Keratinocyte (primary cell): ENCODE measurements at regions not wholly inside any gene's neighbourhood (a gene's known extent, or its start where the extent isn't known, plus 50 kb on each side); places are given as distances from the start of the nearest gene placed in this dataset.

Experiments
- DNase-seq: peaks from one replicate; pipeline ENCODE4 v3.0.0-alpha.2; 2011; ENCODE audit warnings: low read depth, missing footprints, low spot score
- FAIRE-seq: peaks from 2 replicates; lab custom pipeline; 2011; peaks lifted over from hg19 to GRCh38; lab: Jason Lieb, UNC
- H2AFZ ChIP-seq: 2 replicates; pipeline ENCODE4 v1.6.0; 2012; ENCODE audit warnings: low read length, control low read depth, inconsistent platforms; ENCODE audit not compliant: control insufficient read depth
- H3K27ac ChIP-seq: 2 replicates; pipeline ENCODE4 v1.5.1; 2011; ENCODE audit warnings: low read length; ENCODE audit not compliant: control insufficient read depth, insufficient read depth
- H3K27me3 ChIP-seq: 3 replicates; pipeline ENCODE4 v1.6.0; 2011; ENCODE audit warnings: low read length; ENCODE audit not compliant: control insufficient read depth, insufficient read depth; ENCODE audit errors: extremely low read depth
- H3K36me3 ChIP-seq, 2 experiments: 2 replicates in 1 of 2; 3 replicates in 1 of 2; pipeline ENCODE4 v1.5.1; 2011; ENCODE audit warnings: low read length in 2 of 2, mild to moderate bottlenecking in 1 of 2; ENCODE audit not compliant: control insufficient read depth in 2 of 2, insufficient read depth in 2 of 2; ENCODE audit errors: extremely low read depth in 1 of 2
- H3K4me1 ChIP-seq: 3 replicates; pipeline ENCODE4 v1.5.1; 2011; ENCODE audit warnings: low read length; ENCODE audit not compliant: control insufficient read depth, insufficient read depth; ENCODE audit errors: extremely low read depth
- H3K4me2 ChIP-seq: 3 replicates; pipeline ENCODE4 v1.6.0; 2011; ENCODE audit warnings: low read depth, low read length; ENCODE audit not compliant: control insufficient read depth, insufficient read depth; ENCODE audit errors: extremely low read depth
- H3K4me3 ChIP-seq, 3 experiments: fragments of 200-600 bp in 1 of 3; sonication (generic) in 1 of 3; 2 replicates in 2 of 3; 3 replicates in 1 of 3; pipeline ENCODE4 v1.5.1; 2011 to 2016; ENCODE audit warnings: low read length in 3 of 3, mild to moderate bottlenecking in 3 of 3, control low read depth in 2 of 3, inconsistent platforms in 1 of 3, low read depth in 1 of 3, mixed read lengths in 1 of 3, mixed run types in 1 of 3, moderate library complexity in 1 of 3; ENCODE audit not compliant: control insufficient read depth in 2 of 3, insufficient read depth in 2 of 3; ENCODE audit errors: extremely low read depth in 1 of 3
- H3K79me2 ChIP-seq: 2 replicates; pipeline ENCODE4 v1.6.0; 2012; ENCODE audit warnings: low read length; ENCODE audit not compliant: control insufficient read depth, insufficient read depth
- H3K9ac ChIP-seq: 3 replicates; pipeline ENCODE4 v1.6.0; 2011; ENCODE audit warnings: low read length; ENCODE audit not compliant: control insufficient read depth, insufficient read depth; ENCODE audit errors: extremely low read depth
- H3K9me1 ChIP-seq: 3 replicates; pipeline ENCODE4 v1.6.0; 2011; ENCODE audit warnings: low read length; ENCODE audit not compliant: control insufficient read depth, insufficient read depth; ENCODE audit errors: extremely low read depth
- H3K9me3 ChIP-seq: 2 replicates; pipeline ENCODE4 v1.5.1; 2012; ENCODE audit warnings: low read depth, low read length; ENCODE audit not compliant: control insufficient read depth
- H4K20me1 ChIP-seq: 3 replicates; pipeline ENCODE4 v1.6.0; 2011; ENCODE audit warnings: low read length; ENCODE audit not compliant: control insufficient read depth, insufficient read depth; ENCODE audit errors: extremely low read depth
- EZH2 ChIP-seq: IDR thresholded peaks from one replicate; pipeline ENCODE4 v1.6.1; 2012; ENCODE audit warnings: inconsistent platforms, mild to moderate bottlenecking, low read length, moderate library complexity
- dilution Hi-C: fragments of 300-500 bp; cut with MboI; formaldehyde crosslinking; loops from one replicate; pipeline ENCODE4 v1.7.0; 2020; ENCODE audit warnings: low sequenced_read_pairs; ENCODE audit not compliant: extremely low pct_ligation_motif_present
- TF ChIP-seq, protein P1 (sequence below), 3 experiments: IDR thresholded peaks in 1 of 3; conservative IDR thresholded peaks in 1 of 3; optimal IDR thresholded peaks in 1 of 3; 2 replicates in 2 of 3; 3 replicates in 1 of 3; pipeline versions ENCODE3 to v1.5.1; 2011; ENCODE audit warnings: low read length in 3 of 3, mild to moderate bottlenecking in 3 of 3, moderate library complexity in 2 of 3, control low read depth in 1 of 3, inconsistent platforms in 1 of 3; ENCODE audit not compliant: insufficient read depth in 2 of 3; ENCODE audit errors: extremely low read depth in 1 of 3

DNA sequence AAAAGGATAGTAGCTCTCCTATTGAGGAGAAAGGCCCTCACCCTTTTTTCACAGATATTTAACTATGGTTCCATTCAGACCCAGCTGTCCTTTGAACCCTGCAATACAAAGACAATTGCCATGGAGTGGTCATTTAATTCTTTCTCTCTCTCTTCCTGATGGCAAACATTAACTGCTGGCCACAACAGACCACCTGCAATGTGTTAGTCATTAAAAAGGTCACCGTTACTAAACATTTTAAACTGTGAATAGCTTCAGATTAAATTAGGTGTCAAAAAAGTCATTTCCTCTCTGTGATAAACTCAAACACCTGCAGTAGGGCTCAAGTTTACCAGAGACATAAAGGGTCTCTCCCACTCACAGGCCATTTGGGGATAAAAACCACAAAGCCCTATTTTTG lies 697.2 kb downstream of the TOX3 start:
- Histone ChIP-seq H3K79me2 (no peaks in the 10 kb centered on the region), H3K9me1 (no peaks in the 10 kb centered on the region), H3K27me3 (no peaks in the 10 kb centered on the region), H3K9me3 (no peaks in the 10 kb centered on the region), H3K4me2 (no peak overlapping the region), H3K27ac (no peak overlapping the region), H3K4me3 (no peak overlapping the region), H3K36me3 (no peaks in the 10 kb centered on the region), H4K20me1 (no peaks in the 10 kb centered on the region), H3K9ac (no peak overlapping the region), H3K4me1 (no peaks in the 10 kb centered on the region), H2AFZ (no peak overlapping the region)
- dilution Hi-C loops: no loop called here
- FAIRE-seq (no peak), DNase-seq (no peak)
- no peak for TF ChIP-seq EZH2
- TF ChIP-seq, protein P1, sequence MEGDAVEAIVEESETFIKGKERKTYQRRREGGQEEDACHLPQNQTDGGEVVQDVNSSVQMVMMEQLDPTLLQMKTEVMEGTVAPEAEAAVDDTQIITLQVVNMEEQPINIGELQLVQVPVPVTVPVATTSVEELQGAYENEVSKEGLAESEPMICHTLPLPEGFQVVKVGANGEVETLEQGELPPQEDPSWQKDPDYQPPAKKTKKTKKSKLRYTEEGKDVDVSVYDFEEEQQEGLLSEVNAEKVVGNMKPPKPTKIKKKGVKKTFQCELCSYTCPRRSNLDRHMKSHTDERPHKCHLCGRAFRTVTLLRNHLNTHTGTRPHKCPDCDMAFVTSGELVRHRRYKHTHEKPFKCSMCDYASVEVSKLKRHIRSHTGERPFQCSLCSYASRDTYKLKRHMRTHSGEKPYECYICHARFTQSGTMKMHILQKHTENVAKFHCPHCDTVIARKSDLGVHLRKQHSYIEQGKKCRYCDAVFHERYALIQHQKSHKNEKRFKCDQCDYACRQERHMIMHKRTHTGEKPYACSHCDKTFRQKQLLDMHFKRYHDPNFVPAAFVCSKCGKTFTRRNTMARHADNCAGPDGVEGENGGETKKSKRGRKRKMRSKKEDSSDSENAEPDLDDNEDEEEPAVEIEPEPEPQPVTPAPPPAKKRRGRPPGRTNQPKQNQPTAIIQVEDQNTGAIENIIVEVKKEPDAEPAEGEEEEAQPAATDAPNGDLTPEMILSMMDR (optimal IDR thresholded peaks at IDR 0.05 in 1 of 3, IDR thresholded peaks at IDR 0.05 in 1 of 3, conservative IDR thresholded peaks at IDR 0.05 in 1 of 3; ENCODE audit: extremely low read depth in 1 of 3, insufficient read depth in 2 of 3, low read length in 3 of 3): no peak

DNA sequence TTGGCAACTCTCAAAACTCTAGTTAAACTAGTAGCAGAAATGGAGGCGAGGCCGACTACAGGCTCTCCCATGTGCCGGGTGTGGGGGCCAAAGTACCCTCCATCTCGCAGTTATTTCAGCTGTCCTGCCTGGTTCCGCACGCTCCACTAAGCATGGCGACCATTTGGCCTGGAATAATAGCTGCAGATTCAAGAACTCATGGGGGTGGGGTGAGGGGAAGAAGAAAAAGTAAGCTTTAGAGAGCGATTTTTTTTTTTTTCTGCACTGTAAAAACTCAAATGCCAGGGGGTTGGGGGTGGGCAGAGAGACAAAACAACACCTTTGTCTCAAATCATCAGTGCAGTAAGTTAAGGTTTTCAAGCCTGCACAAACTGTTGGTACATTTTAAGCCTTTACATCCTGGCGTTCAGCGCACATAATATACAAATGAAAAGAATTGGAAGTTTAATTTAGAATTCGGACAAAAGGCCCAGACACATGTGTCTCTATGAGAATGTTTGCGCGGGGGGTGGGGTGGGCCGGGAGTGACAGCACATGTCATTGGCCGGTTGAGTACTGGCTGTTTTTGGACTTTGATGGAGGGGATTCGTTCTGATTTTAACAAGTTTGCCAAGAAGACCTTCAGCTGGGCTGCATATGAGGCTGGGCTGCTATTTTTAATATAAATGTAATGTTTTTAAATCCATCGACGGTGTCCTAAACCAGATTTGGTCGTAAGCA lies 694.7 kb upstream of the SALL1 start:
- Histone ChIP-seq H4K20me1 (no peaks in the 10 kb centered on the region), H3K79me2 (no peaks in the 10 kb centered on the region), H3K27ac (no peak overlapping the region), H3K36me3 (no peaks in the 10 kb centered on the region), H3K4me3 (no peak overlapping the region), H3K4me2 (no peak overlapping the region), H3K27me3 (peaks cover 5% of the 10 kb centered on the region), H3K9me3 (no peaks in the 10 kb centered on the region), H2AFZ (no peak overlapping the region), H3K9ac (no peak overlapping the region), H3K9me1 (no peaks in the 10 kb centered on the region), H3K4me1 (no peaks in the 10 kb centered on the region)
- TF ChIP-seq, protein P1 (optimal IDR thresholded peaks at IDR 0.05 in 1 of 3, IDR thresholded peaks at IDR 0.05 in 1 of 3, conservative IDR thresholded peaks at IDR 0.05 in 1 of 3; ENCODE audit: extremely low read depth in 1 of 3, insufficient read depth in 2 of 3, low read length in 3 of 3): no peak
- TF ChIP-seq EZH2: no peak
- no peak for FAIRE-seq
- no peak for DNase-seq
- dilution Hi-C loops: no loop called here
